SK-N-SH (cell line): ENCODE measurements at regions not wholly inside any gene's neighbourhood (a gene's known extent, or its start where the extent isn't known, plus 50 kb on each side); places are given as distances from the start of the nearest gene placed in this dataset.

Experiments
- CTCF ChIA-PET: fragments of 300-600, 350-600 bp; formaldehyde crosslinking; extraction: SDS; loops from one replicate; lab custom pipeline; 2021; lab: Yijun Ruan, JAX
- POLR2A ChIA-PET: fragments of 350-600 bp; sonication (Branson Sonifier 250); formaldehyde crosslinking; extraction: SDS; loops from one replicate; lab custom pipeline; 2020; ENCODE audit warnings: antibody characterized with exemption, inconsistent platforms; lab: Yijun Ruan, JAX
- DNase-seq: peaks from one replicate; pipeline ENCODE4 v3.0.0; 2012
- H2AFZ ChIP-seq: fragments of 200-600 bp; sonication (generic); 2 replicates; pipeline ENCODE4 v1.8.1; 2016; ENCODE audit warnings: antibody characterized with exemption, mild to moderate bottlenecking, low read depth
- H3F3A ChIP-seq: fragments of 200-600 bp; sonication (generic); replicated peaks from 2 replicates; pipeline ENCODE3; 2016; ENCODE audit warnings: antibody characterized with exemption, mild to moderate bottlenecking; ENCODE audit not compliant: insufficient read depth
- H3K27ac ChIP-seq, 2 experiments: fragments of 200-500 bp in 1 of 2; fragments of 200-600 bp in 1 of 2; sonication (Bioruptor generic) in 1 of 2; sonication (generic), shearing (Covaris generic) in 1 of 2; 2 replicates each; pipeline versions ENCODE4 v1.5.1 to v1.6.1; 2014 to 2016; ENCODE audit warnings: low read depth in 2 of 2, inconsistent platforms in 1 of 2, low read length in 1 of 2, mild to moderate bottlenecking in 1 of 2, mixed read lengths in 1 of 2
- H3K27me3 ChIP-seq: fragments of 200-600 bp; sonication (generic), shearing (Covaris generic); 2 replicates; pipeline ENCODE4 v1.6.1; 2016; ENCODE audit warnings: mixed run types; ENCODE audit not compliant: insufficient read depth
- H3K36me3 ChIP-seq, 2 experiments: fragments of 200-500 bp in 1 of 2; fragments of 200-600 bp in 1 of 2; sonication (Bioruptor generic) in 1 of 2; sonication (generic) in 1 of 2; replicated peaks in 1 of 2; 2 replicates each; pipeline versions ENCODE3 to v1.5.1; 2014 to 2016; ENCODE audit warnings: low read length in 1 of 2, mild to moderate bottlenecking in 1 of 2; ENCODE audit not compliant: insufficient read depth in 2 of 2, control insufficient read depth in 1 of 2
- H3K4me1 ChIP-seq, 2 experiments: fragments of 200-500 bp in 1 of 2; fragments of 200-600 bp in 1 of 2; sonication (Bioruptor generic) in 1 of 2; sonication (generic), shearing (Covaris generic) in 1 of 2; 2 replicates each; pipeline versions ENCODE4 v1.5.1 to v1.6.1; 2014 to 2016; ENCODE audit warnings: low read depth in 1 of 2, low read length in 1 of 2, mixed run types in 1 of 2; ENCODE audit not compliant: insufficient read depth in 2 of 2, control insufficient read depth in 1 of 2
- H3K4me2 ChIP-seq: fragments of 200-600 bp; sonication (generic), shearing (Covaris generic); 2 replicates; pipeline ENCODE4 v1.6.1; 2017; ENCODE audit warnings: mixed run types
- H3K4me3 ChIP-seq, 2 experiments: fragments of 200-500 bp in 1 of 2; fragments of 200-600 bp in 1 of 2; sonication (Bioruptor generic) in 1 of 2; sonication (generic), shearing (Covaris generic) in 1 of 2; 2 replicates each; pipeline versions ENCODE4 v1.5.1 to v1.8.1; 2014 to 2016; ENCODE audit warnings: low read depth in 2 of 2, inconsistent platforms in 1 of 2, low read length in 1 of 2, mild to moderate bottlenecking in 1 of 2, mixed read lengths in 1 of 2, moderate library complexity in 1 of 2
- H3K79me2 ChIP-seq: fragments of 200-600 bp; sonication (generic); 2 replicates; pipeline ENCODE4 v1.8.1; 2017; ENCODE audit warnings: mild to moderate bottlenecking; ENCODE audit not compliant: insufficient read depth
- H3K9ac ChIP-seq: fragments of 200-600 bp; sonication (generic); 2 replicates; pipeline ENCODE4 v1.6.1; 2017; ENCODE audit warnings: mixed run types
- H3K9me2 ChIP-seq: fragments of 200-600 bp; sonication (generic); 2 replicates; pipeline ENCODE4 v1.6.1; 2017; ENCODE audit warnings: mixed run types
- H3K9me3 ChIP-seq: fragments of 200-600 bp; sonication (generic); 2 replicates; pipeline ENCODE4 v1.6.1; 2017; ENCODE audit warnings: mixed run types, mild to moderate bottlenecking, moderate library complexity
- H4K20me1 ChIP-seq: fragments of 200-600 bp; sonication (generic); 2 replicates; pipeline ENCODE4 v1.6.1; 2017; ENCODE audit warnings: mild to moderate bottlenecking, mixed run types; ENCODE audit not compliant: insufficient read depth
- ELF1 ChIP-seq: IDR thresholded peaks from 2 replicates; pipeline ENCODE4 v1.4.0; 2012
- FOSL2 ChIP-seq: IDR thresholded peaks from 2 replicates; pipeline ENCODE4 v1.4.0; 2012; ENCODE audit warnings: low read depth, mild to moderate bottlenecking, moderate library complexity, borderline replicate concordance
- FOXM1 ChIP-seq: IDR thresholded peaks from 2 replicates; pipeline ENCODE4 v1.4.0; 2012; ENCODE audit warnings: low read depth, mild to moderate bottlenecking
- GATA2 ChIP-seq: sonication (generic); formaldehyde crosslinking; IDR thresholded peaks from 2 replicates; pipeline ENCODE4 v1.5.0; 2020; ENCODE audit warnings: mild to moderate bottlenecking, missing genetic modification reagents
- MEF2A ChIP-seq: IDR thresholded peaks from 2 replicates; pipeline ENCODE4 v1.4.0; 2012; ENCODE audit warnings: low read depth, borderline replicate concordance
- MXI1 ChIP-seq: IDR thresholded peaks from 2 replicates; pipeline ENCODE4 v1.6.1; 2012; ENCODE audit warnings: mild to moderate bottlenecking, low read depth, low read length, improper control_type of control experiment
- NFIC ChIP-seq: IDR thresholded peaks from 2 replicates; pipeline ENCODE4 v1.4.0; 2012; ENCODE audit warnings: borderline replicate concordance
- NRF1 ChIP-seq: IDR thresholded peaks from 2 replicates; pipeline ENCODE4 v1.6.1; 2012; ENCODE audit warnings: low read depth, mild to moderate bottlenecking, low read length
- POLR2AphosphoS5 ChIP-seq: IDR thresholded peaks from 2 replicates; pipeline ENCODE4 v1.6.1; 2012; ENCODE audit warnings: low read depth, low read length
- RAD21 ChIP-seq: IDR thresholded peaks from 2 replicates; pipeline ENCODE4 v1.6.1; 2012; ENCODE audit warnings: mild to moderate bottlenecking, low read length
- RCOR1 ChIP-seq: fragments of 150-350 bp; IDR thresholded peaks from 2 replicates; pipeline ENCODE4 v1.6.1; 2017; ENCODE audit warnings: antibody characterized with exemption, low read length
- RFX5 ChIP-seq: IDR thresholded peaks from 2 replicates; pipeline ENCODE4 v1.6.1; 2012; ENCODE audit warnings: mild to moderate bottlenecking, improper control_type of control experiment, low read length
- RXRA ChIP-seq: IDR thresholded peaks from 2 replicates; pipeline ENCODE4 v1.4.0; 2012; ENCODE audit warnings: low read depth, mild to moderate bottlenecking, borderline replicate concordance
- SMC3 ChIP-seq: IDR thresholded peaks from 2 replicates; pipeline ENCODE4 v1.6.1; 2012; ENCODE audit warnings: low read depth, low read length, improper control_type of control experiment
- TAF1 ChIP-seq: IDR thresholded peaks from 2 replicates; pipeline ENCODE4 v1.6.1; 2012; ENCODE audit warnings: low read depth, mild to moderate bottlenecking, low read length, moderate library complexity, borderline replicate concordance
- TEAD4 ChIP-seq: IDR thresholded peaks from 2 replicates; pipeline ENCODE4 v1.4.0; 2012; ENCODE audit warnings: mild to moderate bottlenecking, borderline replicate concordance; ENCODE audit not compliant: insufficient read depth
- USF2 ChIP-seq: fragments of 150-350 bp; IDR thresholded peaks from 2 replicates; pipeline ENCODE4 v1.6.1; 2017; ENCODE audit warnings: antibody characterized with exemption, low read length, low read depth, borderline replicate concordance
- WGBS: methylation state at CpG from one replicate; pipeline ENCODE4 v1.1.6; 2017; ENCODE audit warnings: low lambda C conversion rate; 5-methylcytosine and 5-hydroxymethylcytosine counted together
- TF ChIP-seq, protein P1 (sequence below): IDR thresholded peaks from 2 replicates; pipeline ENCODE4 v1.6.1; 2012; ENCODE audit warnings: mild to moderate bottlenecking, low read depth, low read length, moderate library complexity

GRCh38 chr12:23423097-23423687 is 526.3 kb downstream of the SOX5 start (continued):
- TF ChIP-seq RFX5: no peak
- TF ChIP-seq, protein P1, sequence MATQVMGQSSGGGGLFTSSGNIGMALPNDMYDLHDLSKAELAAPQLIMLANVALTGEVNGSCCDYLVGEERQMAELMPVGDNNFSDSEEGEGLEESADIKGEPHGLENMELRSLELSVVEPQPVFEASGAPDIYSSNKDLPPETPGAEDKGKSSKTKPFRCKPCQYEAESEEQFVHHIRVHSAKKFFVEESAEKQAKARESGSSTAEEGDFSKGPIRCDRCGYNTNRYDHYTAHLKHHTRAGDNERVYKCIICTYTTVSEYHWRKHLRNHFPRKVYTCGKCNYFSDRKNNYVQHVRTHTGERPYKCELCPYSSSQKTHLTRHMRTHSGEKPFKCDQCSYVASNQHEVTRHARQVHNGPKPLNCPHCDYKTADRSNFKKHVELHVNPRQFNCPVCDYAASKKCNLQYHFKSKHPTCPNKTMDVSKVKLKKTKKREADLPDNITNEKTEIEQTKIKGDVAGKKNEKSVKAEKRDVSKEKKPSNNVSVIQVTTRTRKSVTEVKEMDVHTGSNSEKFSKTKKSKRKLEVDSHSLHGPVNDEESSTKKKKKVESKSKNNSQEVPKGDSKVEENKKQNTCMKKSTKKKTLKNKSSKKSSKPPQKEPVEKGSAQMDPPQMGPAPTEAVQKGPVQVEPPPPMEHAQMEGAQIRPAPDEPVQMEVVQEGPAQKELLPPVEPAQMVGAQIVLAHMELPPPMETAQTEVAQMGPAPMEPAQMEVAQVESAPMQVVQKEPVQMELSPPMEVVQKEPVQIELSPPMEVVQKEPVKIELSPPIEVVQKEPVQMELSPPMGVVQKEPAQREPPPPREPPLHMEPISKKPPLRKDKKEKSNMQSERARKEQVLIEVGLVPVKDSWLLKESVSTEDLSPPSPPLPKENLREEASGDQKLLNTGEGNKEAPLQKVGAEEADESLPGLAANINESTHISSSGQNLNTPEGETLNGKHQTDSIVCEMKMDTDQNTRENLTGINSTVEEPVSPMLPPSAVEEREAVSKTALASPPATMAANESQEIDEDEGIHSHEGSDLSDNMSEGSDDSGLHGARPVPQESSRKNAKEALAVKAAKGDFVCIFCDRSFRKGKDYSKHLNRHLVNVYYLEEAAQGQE: no peak
- TF ChIP-seq, all 33 proteins: peak for 0

GRCh38 chr12:23423796-23424195 is 525.7 kb downstream of the SOX5 start:
- no peaks in the 10 kb centered on the region for H3K9me2 ChIP-seq
- no peak for TF ChIP-seq NFIC
- TF ChIP-seq TAF1: no peak
- TF ChIP-seq FOXM1: no peak
- TF ChIP-seq FOSL2: no peak
- TF ChIP-seq POLR2AphosphoS5: no peak
- TF ChIP-seq ELF1: no peak
- no peak overlapping the region for H3K4me2 ChIP-seq
- ChIA-PET CTCF (no interaction called here), POLR2A (no interaction called here)
- WGBS: 13% methylated on average over 2 of the region's 2 CpGs
- no peak for DNase-seq
- no peak overlapping the region for H2AFZ ChIP-seq
- H3K4me1 ChIP-seq: no peaks in the 10 kb centered on the region
- no peaks in the 10 kb centered on the region for H3K36me3 ChIP-seq
- H4K20me1 ChIP-seq: no peaks in the 10 kb centered on the region
- H3K27ac ChIP-seq: no peak overlapping the region
- no peaks in the 10 kb centered on the region for H3K9me3 ChIP-seq
- no peak overlapping the region for H3K9ac ChIP-seq
- H3K27me3 ChIP-seq: no peaks in the 10 kb centered on the region
- no peaks in the 10 kb centered on the region for H3K79me2 ChIP-seq
- no peaks in the 10 kb centered on the region for H3F3A ChIP-seq
- H3K4me3 ChIP-seq: no peak overlapping the region

GRCh38 chr12:23424685-23425084 is 524.8 kb downstream of the SOX5 start:
- Histone ChIP-seq H3K27me3 (no peaks in the 10 kb centered on the region), H3K9me2 (no peaks in the 10 kb centered on the region), H3K79me2 (no peaks in the 10 kb centered on the region), H4K20me1 (no peaks in the 10 kb centered on the region), H3K36me3 (no peaks in the 10 kb centered on the region), H2AFZ (no peak overlapping the region), H3F3A (no peaks in the 10 kb centered on the region), H3K9ac (no peak overlapping the region), H3K27ac (no peak overlapping the region), H3K4me1 (no peaks in the 10 kb centered on the region), H3K4me3 (no peak overlapping the region), H3K4me2 (no peak overlapping the region), H3K9me3 (no peaks in the 10 kb centered on the region)
- POLR2A ChIA-PET: no interaction called here
- DNase-seq: no peak
- CTCF ChIA-PET: no interaction called here
- 51% methylated on average over 9 of the region's 9 CpGs for WGBS
- no peak for TF ChIP-seq RAD21
- TF ChIP-seq MEF2A: no peak
- no peak for TF ChIP-seq SMC3
- TF ChIP-seq RCOR1: no peak
- TF ChIP-seq MXI1: no peak
- TF ChIP-seq, protein P1: no peak
- TF ChIP-seq RFX5: no peak
- no peak for TF ChIP-seq USF2
- no peak for TF ChIP-seq TEAD4
- TF ChIP-seq NRF1: no peak
- TF ChIP-seq RXRA: no peak
- no peak for TF ChIP-seq GATA2 (CRISPR knock-in tag)
